Astrocyte of the spinal cord (primary cell): ENCODE measurements at regions not wholly inside any gene's neighbourhood (a gene's known extent, or its start where the extent isn't known, plus 50 kb on each side); places are given as distances from the start of the nearest gene placed in this dataset.

Experiments used
- DNase-seq: peaks from one replicate; pipeline ENCODE4 v3.0.0; 2011; ENCODE audit warnings: low read depth, low spot score
- H3K4me3 ChIP-seq: 2 replicates; pipeline ENCODE4 v1.5.1; 2011; ENCODE audit warnings: low read depth, mild to moderate bottlenecking, low read length, moderate library complexity
- in situ Hi-C: cut with HindIII; loops from 2 replicates; pipeline ENCODE4 v1.10.0; 2017; ENCODE audit warnings: low sequenced_read_pairs
- TF ChIP-seq, protein P1 (sequence below): IDR thresholded peaks from 2 replicates; pipeline ENCODE4 v1.5.1; 2012; ENCODE audit warnings: low read depth, mild to moderate bottlenecking, low read length, inconsistent platforms

- in situ Hi-C loops, result no loop called here
- TF ChIP-seq, protein P1, sequence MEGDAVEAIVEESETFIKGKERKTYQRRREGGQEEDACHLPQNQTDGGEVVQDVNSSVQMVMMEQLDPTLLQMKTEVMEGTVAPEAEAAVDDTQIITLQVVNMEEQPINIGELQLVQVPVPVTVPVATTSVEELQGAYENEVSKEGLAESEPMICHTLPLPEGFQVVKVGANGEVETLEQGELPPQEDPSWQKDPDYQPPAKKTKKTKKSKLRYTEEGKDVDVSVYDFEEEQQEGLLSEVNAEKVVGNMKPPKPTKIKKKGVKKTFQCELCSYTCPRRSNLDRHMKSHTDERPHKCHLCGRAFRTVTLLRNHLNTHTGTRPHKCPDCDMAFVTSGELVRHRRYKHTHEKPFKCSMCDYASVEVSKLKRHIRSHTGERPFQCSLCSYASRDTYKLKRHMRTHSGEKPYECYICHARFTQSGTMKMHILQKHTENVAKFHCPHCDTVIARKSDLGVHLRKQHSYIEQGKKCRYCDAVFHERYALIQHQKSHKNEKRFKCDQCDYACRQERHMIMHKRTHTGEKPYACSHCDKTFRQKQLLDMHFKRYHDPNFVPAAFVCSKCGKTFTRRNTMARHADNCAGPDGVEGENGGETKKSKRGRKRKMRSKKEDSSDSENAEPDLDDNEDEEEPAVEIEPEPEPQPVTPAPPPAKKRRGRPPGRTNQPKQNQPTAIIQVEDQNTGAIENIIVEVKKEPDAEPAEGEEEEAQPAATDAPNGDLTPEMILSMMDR, result no peak
- no peak overlapping the region for H3K4me3 ChIP-seq
- no peak for DNase-seq
Observed at GRCh38 chr11:97962758-97963157, 1058.0 kb upstream of the CNTN5 start.

DNA sequence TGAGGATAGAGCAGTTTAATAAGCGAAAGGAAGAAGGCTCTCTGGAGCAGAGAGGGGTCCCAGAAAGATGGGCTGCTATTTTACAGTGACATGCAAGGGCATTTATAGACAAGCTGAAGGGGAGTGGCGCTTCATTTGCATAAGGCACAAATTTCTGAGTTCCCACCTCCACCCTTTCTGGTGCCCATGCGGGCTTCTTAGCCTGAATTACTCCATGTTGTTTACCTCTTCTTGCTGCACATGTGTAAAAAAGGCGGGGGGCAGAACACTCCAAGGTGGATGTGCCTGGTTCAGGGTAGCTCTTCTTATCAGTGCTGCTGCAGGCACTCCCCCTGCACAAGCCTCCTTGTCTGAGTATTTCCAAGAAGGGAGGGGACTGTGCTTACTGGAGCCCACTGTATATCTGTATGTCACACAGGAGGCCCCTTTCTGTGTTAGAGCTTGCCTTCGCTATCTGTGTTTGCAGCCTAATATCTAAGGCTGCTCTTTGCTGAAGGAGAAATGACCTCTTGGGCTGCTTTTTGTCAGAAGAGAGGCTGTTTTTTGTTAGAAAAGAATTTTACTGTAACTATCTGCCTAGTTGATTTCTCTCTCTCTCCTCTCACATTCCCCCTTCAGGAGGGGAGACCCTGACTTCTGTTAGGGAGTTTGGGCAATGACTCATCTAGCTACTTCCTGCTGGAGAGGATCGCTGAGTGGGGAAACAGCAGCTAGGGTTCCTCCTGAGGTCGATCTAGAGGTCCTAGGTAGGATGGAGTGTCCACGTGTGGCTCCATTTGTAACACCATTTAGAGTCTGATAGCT lies 1057.0 kb upstream of the CNTN5 start:
- TF ChIP-seq, protein P1, result no peak
- DNase-seq, result no peak
- in situ Hi-C loops, result no loop called here

GRCh38 chr11:97964332-97965004 lies 1056.3 kb upstream of the CNTN5 start:
- TF ChIP-seq, protein P1, result no peak
- H3K4me3 ChIP-seq, result no peak overlapping the region
- in situ Hi-C loops, result no loop called here
- DNase-seq, result no peak

More for the DNA sequence above, 1057.0 kb upstream of the CNTN5 start:
- H3K4me3 ChIP-seq, result no peak overlapping the region

DNA sequence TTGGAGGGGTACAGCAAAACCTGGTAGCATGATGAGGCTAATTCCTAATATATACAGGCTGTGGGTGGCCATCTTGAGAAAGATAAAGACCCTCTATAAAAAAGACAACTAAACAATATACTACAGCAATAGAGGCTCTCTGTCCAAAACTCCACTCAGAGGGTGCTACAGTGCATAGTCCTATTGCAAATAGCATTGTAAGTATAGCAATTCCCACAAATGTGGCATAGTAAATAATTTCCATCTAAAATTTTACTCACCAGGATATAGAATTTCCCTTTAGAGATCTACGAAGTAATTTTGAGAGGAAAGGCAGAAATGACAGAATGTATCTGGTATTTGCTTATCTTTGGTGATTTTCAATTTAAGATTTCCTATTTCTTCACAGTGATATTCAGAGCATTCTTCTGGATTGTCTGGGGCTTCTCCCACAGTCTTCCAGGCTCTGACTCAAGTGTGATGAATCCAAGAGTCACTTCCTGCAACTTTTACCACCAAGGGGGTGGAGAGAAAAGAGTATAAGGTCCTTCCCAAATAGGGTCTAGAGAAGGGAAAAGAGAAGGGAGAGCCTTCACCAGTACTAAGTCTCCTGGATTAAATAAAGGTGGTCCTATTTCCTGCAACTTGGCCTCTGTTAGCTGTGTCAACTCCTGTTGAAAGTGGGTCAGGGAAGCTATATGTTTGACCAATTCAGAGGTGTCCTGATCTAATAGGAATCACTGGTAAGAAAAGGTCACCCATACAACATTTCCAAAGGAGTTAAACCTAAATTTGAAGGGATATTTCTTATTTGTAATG lies 1054.7 kb upstream of the CNTN5 start:
- DNase-seq, result peak; percentile 93
- in situ Hi-C loops, result no loop called here
- H3K4me3 ChIP-seq, result no peak overlapping the region
- TF ChIP-seq, protein P1, result no peak

GRCh38 chr11:97966901-97967300 lies 1053.8 kb upstream of the CNTN5 start:
- in situ Hi-C loops, result no loop called here
- DNase-seq, result no peak
- TF ChIP-seq, protein P1, result no peak
- no peak overlapping the region for H3K4me3 ChIP-seq

DNA sequence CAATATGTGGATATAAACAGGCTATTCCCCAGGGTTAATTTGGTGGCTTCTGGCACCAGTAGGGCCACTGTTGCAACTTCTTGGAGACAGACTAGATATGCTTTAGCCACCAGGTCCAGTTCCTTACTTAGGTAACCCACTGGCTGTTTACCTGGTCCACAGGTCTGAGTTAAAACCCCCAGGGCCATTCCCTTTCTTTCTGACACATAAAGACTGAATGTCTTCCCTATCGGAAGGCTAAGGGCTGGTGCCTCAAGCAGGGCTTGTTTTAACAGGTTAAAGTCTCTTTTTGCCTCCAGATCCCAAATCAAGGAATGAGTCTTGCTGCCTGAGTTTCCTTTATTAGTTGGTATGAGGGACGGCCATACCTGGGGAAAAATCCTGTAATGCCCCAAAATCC lies 1052.7 kb upstream of the CNTN5 start:
- no peak overlapping the region for H3K4me3 ChIP-seq
- in situ Hi-C loops, result no loop called here
- no peak for DNase-seq
- TF ChIP-seq, protein P1, result no peak
